Kidney epithelial cell (primary cell): ENCODE measurements at regions not wholly inside any gene's neighbourhood (a gene's known extent, or its start where the extent isn't known, plus 50 kb on each side); places are given as distances from the start of the nearest gene placed in this dataset.

ENCODE experiments used
- DNase-seq: peaks from one replicate; pipeline ENCODE4 v3.0.0-alpha.2; 2010; ENCODE audit warnings: low read depth
- H3K27me3 ChIP-seq: 2 replicates; pipeline ENCODE4 v1.6.0; 2011; ENCODE audit warnings: low read length; ENCODE audit not compliant: control insufficient read depth, insufficient read depth
- H3K36me3 ChIP-seq: 2 replicates; pipeline ENCODE4 v1.5.1; 2011; ENCODE audit warnings: low read length; ENCODE audit not compliant: control insufficient read depth, insufficient read depth
- H3K4me3 ChIP-seq: 2 replicates; pipeline ENCODE4 v1.5.1; 2011; ENCODE audit warnings: low read depth, mild to moderate bottlenecking, control low read depth, low read length
- TF ChIP-seq, protein P1 (sequence below): IDR thresholded peaks from 2 replicates; pipeline ENCODE4 v1.5.1; 2011; ENCODE audit warnings: mild to moderate bottlenecking, moderate library complexity, low read length, control low read depth, inconsistent platforms; ENCODE audit not compliant: insufficient read depth, poor library complexity, severe bottlenecking

DNA sequence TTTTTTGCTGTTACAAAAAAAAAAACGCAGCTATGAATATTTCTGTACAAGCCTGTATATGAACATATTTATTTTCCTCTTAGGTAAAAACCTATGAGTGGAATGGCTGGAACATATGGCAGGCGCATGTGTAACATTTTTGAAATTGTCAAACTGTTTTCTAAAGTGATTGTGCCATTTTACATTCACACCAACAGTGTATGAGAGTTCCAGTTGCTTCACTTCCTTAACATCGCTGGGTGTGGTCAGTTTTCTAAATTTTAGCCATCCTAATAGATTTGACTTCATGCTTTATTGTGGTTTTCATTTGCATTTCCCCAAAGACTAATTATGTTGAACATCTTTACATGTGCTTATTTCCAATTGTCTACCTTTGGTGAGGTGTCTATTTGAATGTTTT, 306.8 kb downstream of the KCNRG start:
- H3K36me3 ChIP-seq, result no peaks in the 10 kb centered on the region
- H3K4me3 ChIP-seq, result no peak overlapping the region
- DNase-seq, result no peak
- TF ChIP-seq, protein P1, sequence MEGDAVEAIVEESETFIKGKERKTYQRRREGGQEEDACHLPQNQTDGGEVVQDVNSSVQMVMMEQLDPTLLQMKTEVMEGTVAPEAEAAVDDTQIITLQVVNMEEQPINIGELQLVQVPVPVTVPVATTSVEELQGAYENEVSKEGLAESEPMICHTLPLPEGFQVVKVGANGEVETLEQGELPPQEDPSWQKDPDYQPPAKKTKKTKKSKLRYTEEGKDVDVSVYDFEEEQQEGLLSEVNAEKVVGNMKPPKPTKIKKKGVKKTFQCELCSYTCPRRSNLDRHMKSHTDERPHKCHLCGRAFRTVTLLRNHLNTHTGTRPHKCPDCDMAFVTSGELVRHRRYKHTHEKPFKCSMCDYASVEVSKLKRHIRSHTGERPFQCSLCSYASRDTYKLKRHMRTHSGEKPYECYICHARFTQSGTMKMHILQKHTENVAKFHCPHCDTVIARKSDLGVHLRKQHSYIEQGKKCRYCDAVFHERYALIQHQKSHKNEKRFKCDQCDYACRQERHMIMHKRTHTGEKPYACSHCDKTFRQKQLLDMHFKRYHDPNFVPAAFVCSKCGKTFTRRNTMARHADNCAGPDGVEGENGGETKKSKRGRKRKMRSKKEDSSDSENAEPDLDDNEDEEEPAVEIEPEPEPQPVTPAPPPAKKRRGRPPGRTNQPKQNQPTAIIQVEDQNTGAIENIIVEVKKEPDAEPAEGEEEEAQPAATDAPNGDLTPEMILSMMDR, result no peak
- H3K27me3 ChIP-seq, result no peaks in the 10 kb centered on the region

DNA sequence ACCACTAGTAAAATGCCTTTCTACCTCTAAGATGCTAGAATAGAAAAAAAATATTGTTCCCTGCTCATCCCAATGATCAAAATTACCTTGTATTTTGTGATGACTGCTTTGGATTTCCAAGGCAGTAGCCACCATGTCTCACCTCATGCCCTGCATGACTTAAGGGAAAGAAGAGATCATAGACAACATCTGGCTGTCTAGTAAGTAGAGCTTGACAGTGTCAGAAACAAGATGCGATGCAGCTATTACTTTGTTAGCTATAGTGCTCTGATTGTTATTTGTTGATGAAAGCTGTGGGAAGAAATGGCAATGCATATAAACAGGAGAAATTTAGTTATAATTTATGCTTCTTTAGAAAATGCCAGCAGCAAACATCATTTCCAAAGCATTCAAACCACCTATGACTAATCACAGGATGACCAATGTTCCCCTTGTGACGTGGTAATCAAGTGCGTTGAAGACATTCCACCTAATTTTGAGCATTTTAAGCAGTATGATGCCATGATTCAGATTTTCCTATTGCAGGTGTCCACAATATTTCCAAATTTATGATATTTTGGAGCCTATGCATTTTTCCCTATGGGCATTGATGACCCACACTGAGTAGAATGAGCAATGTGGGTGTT, 308.3 kb downstream of the KCNRG start:
- no peaks in the 10 kb centered on the region for H3K27me3 ChIP-seq
- TF ChIP-seq, protein P1, result no peak
- DNase-seq, result peak; percentile 43
- H3K36me3 ChIP-seq, result no peaks in the 10 kb centered on the region
- H3K4me3 ChIP-seq, result no peak overlapping the region

DNA sequence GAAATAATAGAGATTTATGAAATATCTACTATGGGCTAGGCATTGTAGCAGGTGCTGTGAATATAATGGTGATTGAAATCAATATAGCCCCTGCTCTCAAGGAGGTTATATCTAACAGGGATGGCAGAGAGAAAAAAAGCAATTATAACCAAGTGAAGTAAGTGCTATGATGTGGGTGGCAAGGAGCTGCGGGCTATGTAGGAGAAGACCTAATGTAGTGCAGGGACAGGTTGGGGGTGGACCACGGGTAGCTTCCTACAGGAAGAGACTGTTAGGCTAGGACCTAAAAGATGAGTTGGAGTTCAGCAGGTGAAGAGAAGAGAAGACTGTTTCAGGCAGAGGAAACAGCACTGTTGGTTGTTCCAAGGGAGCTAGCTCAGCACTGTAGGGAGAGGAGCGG, 311.0 kb downstream of the KCNRG start:
- DNase-seq, result no peak
- Histone ChIP-seq H3K4me3 (no peak overlapping the region), H3K27me3 (no peaks in the 10 kb centered on the region), H3K36me3 (no peaks in the 10 kb centered on the region)
- TF ChIP-seq, protein P1, result no peak

DNA sequence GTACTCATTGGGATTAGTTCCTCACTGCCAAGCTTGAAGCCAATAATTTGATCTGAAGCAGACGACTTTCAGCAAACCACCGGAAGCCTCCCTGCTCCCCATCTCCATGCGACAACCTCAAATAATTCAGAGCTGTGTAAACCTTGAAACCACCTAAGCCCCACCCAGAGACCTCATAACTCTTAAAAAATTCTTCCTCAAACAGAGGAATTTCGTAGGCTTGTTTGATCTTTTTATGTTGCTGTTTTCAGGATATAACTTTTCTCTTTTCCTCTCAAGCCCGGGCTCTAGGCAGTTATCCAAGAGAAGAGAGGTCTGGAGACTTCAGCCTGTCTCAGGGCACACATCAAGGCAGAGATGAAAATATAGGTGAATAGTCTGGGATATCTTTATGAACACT, 311.6 kb downstream of the KCNRG start:
- Histone ChIP-seq H3K4me3 (no peak overlapping the region), H3K27me3 (no peaks in the 10 kb centered on the region), H3K36me3 (no peaks in the 10 kb centered on the region)
- TF ChIP-seq, protein P1, result no peak
- no peak for DNase-seq

DNA sequence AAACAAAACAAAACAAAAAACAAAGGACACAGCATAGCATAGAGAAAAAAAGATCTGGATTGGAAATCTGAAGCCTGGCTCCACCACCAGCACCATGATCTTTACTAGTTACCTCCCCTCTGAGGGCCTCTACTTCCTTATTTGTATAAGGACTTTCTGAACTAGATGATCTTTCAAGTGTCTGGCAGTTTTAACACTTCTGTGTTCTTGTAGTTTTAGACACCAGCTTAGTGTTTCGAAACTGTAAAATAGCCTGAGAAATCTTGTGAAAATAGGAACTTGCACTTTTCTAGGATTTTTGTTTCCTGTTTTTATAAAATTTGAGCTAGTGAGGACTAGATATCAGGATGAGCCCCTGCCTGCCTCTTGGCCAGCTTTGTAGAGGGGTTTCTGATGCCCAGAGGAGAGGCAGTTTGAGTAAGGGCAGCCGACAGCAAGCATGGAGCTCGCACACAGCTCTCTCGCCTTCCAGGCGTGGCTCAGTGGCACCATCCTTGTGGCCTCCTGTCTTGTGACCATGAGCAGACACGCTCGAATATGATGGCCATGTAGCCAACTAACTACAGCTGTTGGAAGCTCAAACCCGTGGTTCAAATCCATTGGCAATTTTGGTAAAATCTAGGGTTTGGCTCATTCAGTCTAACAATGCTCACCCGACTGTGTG, 319.0 kb downstream of the KCNRG start:
- no peak for DNase-seq
- TF ChIP-seq, protein P1, result no peak
- Histone ChIP-seq H3K4me3 (no peak overlapping the region), H3K27me3 (no peaks in the 10 kb centered on the region), H3K36me3 (no peaks in the 10 kb centered on the region)

DNA sequence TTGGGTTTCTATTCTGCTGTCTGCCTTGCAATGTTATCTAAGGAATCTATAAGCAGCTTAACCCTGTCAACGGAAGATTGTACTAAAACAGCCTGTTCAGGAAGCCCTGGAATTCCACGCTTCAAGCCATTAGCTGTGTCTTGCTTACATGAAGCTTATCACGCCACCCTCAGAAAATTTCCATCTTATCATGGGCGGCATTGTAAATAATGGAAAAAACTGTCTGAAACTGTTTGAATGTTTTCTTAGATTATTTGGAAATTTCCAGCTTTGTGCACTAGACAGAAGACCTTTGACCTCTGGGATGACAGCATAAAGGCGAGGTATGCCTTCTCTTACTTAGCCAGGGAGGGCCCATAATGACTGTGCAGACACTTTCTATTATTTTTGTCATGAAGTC, 319.7 kb downstream of the KCNRG start:
- DNase-seq, result no peak
- no peaks in the 10 kb centered on the region for H3K27me3 ChIP-seq
- no peaks in the 10 kb centered on the region for H3K36me3 ChIP-seq
- TF ChIP-seq, protein P1, result no peak
- H3K4me3 ChIP-seq, result no peak overlapping the region
